ENCODE measurements at regions not wholly inside any gene's neighbourhood (a gene's known extent, or its start where the extent isn't known, plus 50 kb on each side); places are given as distances from the start of the nearest gene placed in this dataset.

- no peak overlapping the region for H3K9ac ChIP-seq (ENCODE audit: extremely low read depth, insufficient read length, low read length)
- no peak overlapping the region for H2BK12ac ChIP-seq (ENCODE audit: insufficient read length, low read depth, low read length)
- no peak overlapping the region for H2BK120ac ChIP-seq (ENCODE audit: low read depth, low read length, poor library complexity, severe bottlenecking)
- H3K18ac ChIP-seq (ENCODE audit: insufficient read length, low read depth, low read length): no peak overlapping the region
- no peak overlapping the region for H2AFZ ChIP-seq (ENCODE audit: low read length)
- no peak overlapping the region for H3K56ac ChIP-seq (ENCODE audit: insufficient read length, low read depth, low read length)
- H3K9me3 ChIP-seq (ENCODE audit: control insufficient read depth, low read depth, low read length): no peaks in the 10 kb centered on the region
- no peak overlapping the region for H3K4ac ChIP-seq (ENCODE audit: low read depth, low read length)
- DNase-seq: no peak
- H3K4me1 ChIP-seq (ENCODE audit: insufficient read depth, low read length): no peaks in the 10 kb centered on the region
- no peak overlapping the region for H3K14ac ChIP-seq (ENCODE audit: insufficient read depth, low read length)
- no peak overlapping the region for H2BK5ac ChIP-seq (ENCODE audit: insufficient read length, low read length)
- H4K5ac ChIP-seq (ENCODE audit: insufficient read length, low read depth, low read length): no peak overlapping the region
- no peak overlapping the region for H2AK5ac ChIP-seq (ENCODE audit: insufficient read length, low read length)
- H2BK15ac ChIP-seq (ENCODE audit: low read depth, low read length): no peak overlapping the region
- no peaks in the 10 kb centered on the region for H3K27me3 ChIP-seq (ENCODE audit: insufficient read depth, low read length)
- no peaks in the 10 kb centered on the region for H4K20me1 ChIP-seq (ENCODE audit: control insufficient read depth, insufficient read depth, insufficient read length)
- Mint-ChIP-seq H3K27me3 (ENCODE audit: low read depth) (peaks cover 1% of the 10 kb centered on the region; the same call in 1 of the 2 replicates), H3K27ac (no peak overlapping the region), H3K36me3 (ENCODE audit: insufficient read depth in 1 of 3, low read depth in 3 of 3) (no peaks in the 10 kb centered on the region; a peak in 1 of 7 replicates), H3K4me3 (no peak overlapping the region), H3K4me1 (peaks cover 20 to 32% of the 10 kb centered on the region in 2 experiments), H3K9me3 (no peaks in the 10 kb centered on the region)
- no CpG with 5 or more reads among the region's 3 CpGs for WGBS (ENCODE audit: extremely low coverage, insufficient read length, low lambda C conversion rate)
- no peaks in the 10 kb centered on the region for H3K23me2 ChIP-seq (ENCODE audit: insufficient read length, low read depth, low read length, poor library complexity, severe bottlenecking)
- no peaks in the 10 kb centered on the region for H3K79me2 ChIP-seq (ENCODE audit: insufficient read depth, low read length)
- H3K4me2 ChIP-seq (ENCODE audit: insufficient read depth, insufficient read length, low read length): no peak overlapping the region
- TF ChIP-seq, protein P1, sequence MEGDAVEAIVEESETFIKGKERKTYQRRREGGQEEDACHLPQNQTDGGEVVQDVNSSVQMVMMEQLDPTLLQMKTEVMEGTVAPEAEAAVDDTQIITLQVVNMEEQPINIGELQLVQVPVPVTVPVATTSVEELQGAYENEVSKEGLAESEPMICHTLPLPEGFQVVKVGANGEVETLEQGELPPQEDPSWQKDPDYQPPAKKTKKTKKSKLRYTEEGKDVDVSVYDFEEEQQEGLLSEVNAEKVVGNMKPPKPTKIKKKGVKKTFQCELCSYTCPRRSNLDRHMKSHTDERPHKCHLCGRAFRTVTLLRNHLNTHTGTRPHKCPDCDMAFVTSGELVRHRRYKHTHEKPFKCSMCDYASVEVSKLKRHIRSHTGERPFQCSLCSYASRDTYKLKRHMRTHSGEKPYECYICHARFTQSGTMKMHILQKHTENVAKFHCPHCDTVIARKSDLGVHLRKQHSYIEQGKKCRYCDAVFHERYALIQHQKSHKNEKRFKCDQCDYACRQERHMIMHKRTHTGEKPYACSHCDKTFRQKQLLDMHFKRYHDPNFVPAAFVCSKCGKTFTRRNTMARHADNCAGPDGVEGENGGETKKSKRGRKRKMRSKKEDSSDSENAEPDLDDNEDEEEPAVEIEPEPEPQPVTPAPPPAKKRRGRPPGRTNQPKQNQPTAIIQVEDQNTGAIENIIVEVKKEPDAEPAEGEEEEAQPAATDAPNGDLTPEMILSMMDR (conservative IDR thresholded peaks at IDR 0.05): no peak
- H4K91ac ChIP-seq (ENCODE audit: insufficient read length, low read depth, low read length): no peak overlapping the region
- no peak overlapping the region for H3K27ac ChIP-seq (ENCODE audit: insufficient read length, low read depth, low read length)
- no peaks in the 10 kb centered on the region for H3K79me1 ChIP-seq (ENCODE audit: insufficient read depth, low read depth, low read length, poor library complexity, severe bottlenecking)
- no peak overlapping the region for H4K8ac ChIP-seq (replicated peaks; ENCODE audit: insufficient read length, low read depth, low read length)
- no peak overlapping the region for H2BK20ac ChIP-seq (ENCODE audit: low read depth, low read length, poor library complexity, severe bottlenecking)
- no peak overlapping the region for H3T11ph ChIP-seq (ENCODE audit: low read length)
- H3K23ac ChIP-seq (ENCODE audit: insufficient read length, low read depth, low read length): no peak overlapping the region
Observed at GRCh38 chr1:116257836-116258235, 115.2 kb upstream of the ATP1A1 start.
